GM12878 (cell line): ENCODE measurements at regions not wholly inside any gene's neighbourhood (a gene's known extent, or its start where the extent isn't known, plus 50 kb on each side); places are given as distances from the start of the nearest gene placed in this dataset.

Source experiments
- ATAC-seq: fragments of 200-7000 bp; cut with Tn5 transposase; 3 replicates; pipeline ENCODE4 v1.9.1; 2020; ENCODE audit warnings: mild to moderate bottlenecking, moderate library complexity
- BruUV-seq: library from RNA; stranded (reverse); fragments of 400-500 nt; replicated peaks from 2 replicates; lab custom pipeline; 2021; lab: Mats Ljungman, UMichigan
- CTCF ChIA-PET: fragments of 300-600 bp; sonication (Branson Sonifier 250); formaldehyde crosslinking; extraction: SDS; loops from one replicate; lab custom pipeline; 2021; ENCODE audit warnings: inconsistent platforms; lab: Yijun Ruan, JAX
- POLR2A ChIA-PET: fragments of 350-600 bp; formaldehyde crosslinking; extraction: SDS; loops from one replicate; lab custom pipeline; 2021; ENCODE audit warnings: inconsistent platforms; lab: Charles Lee
- RAD21 ChIA-PET: fragments of 300-600 bp; sonication (Branson Sonifier 250); formaldehyde crosslinking; loops from one replicate; lab custom pipeline; 2023; ENCODE audit warnings: antibody characterized with exemption; ENCODE audit not compliant: unreplicated experiment; lab: Charles Lee
- SMC1A ChIA-PET: fragments of 300-600 bp; sonication (Branson Sonifier 250); formaldehyde crosslinking; loops from one replicate; lab custom pipeline; 2023; ENCODE audit not compliant: unreplicated experiment, uncharacterized antibody; lab: Charles Lee
- DNase-seq: peaks from one replicate; pipeline ENCODE4 v3.0.0-alpha.2; 2011; ENCODE audit warnings: low read depth, low spot score
- FAIRE-seq: peaks from 3 replicates; lab custom pipeline; 2011; peaks lifted over from hg19 to GRCh38; lab: Jason Lieb, UNC
- H2AFZ ChIP-seq: 2 replicates; pipeline ENCODE4 v1.6.0; 2011; ENCODE audit warnings: low read depth, low read length, control low read depth; ENCODE audit not compliant: control insufficient read depth
- H3K27ac ChIP-seq: 2 replicates; pipeline ENCODE4 v1.5.1; 2011; ENCODE audit warnings: control low read depth; ENCODE audit not compliant: control insufficient read depth, insufficient read depth
- H3K27me3 ChIP-seq, 2 experiments: replicated peaks in 1 of 2; 2 replicates each; pipeline versions ENCODE4 v1.6.0 to v1.6.1; 2011; ENCODE audit warnings: low read length in 1 of 2; ENCODE audit not compliant: control insufficient read depth in 2 of 2, insufficient read depth in 2 of 2
- H3K36me3 ChIP-seq, 2 experiments: 2 replicates each; pipeline ENCODE4 v1.5.1; 2011; ENCODE audit warnings: low read length in 1 of 2; ENCODE audit not compliant: control insufficient read depth in 2 of 2, insufficient read depth in 2 of 2
- H3K4me1 ChIP-seq: 2 replicates; pipeline ENCODE4 v1.6.1; 2011; ENCODE audit warnings: mild to moderate bottlenecking, low read length, moderate library complexity, mixed read lengths; ENCODE audit not compliant: control insufficient read depth, insufficient read depth
- H3K4me2 ChIP-seq: 2 replicates; pipeline ENCODE4 v1.6.0; 2011; ENCODE audit warnings: control low read depth; ENCODE audit not compliant: control insufficient read depth, insufficient read depth
- H3K4me3 ChIP-seq: fragments of 200-600 bp; sonication (generic); 2 replicates; pipeline ENCODE4 v1.5.1; 2016
- H3K79me2 ChIP-seq: 2 replicates; pipeline ENCODE4 v1.6.0; 2011; ENCODE audit warnings: low read length; ENCODE audit not compliant: control insufficient read depth, insufficient read depth
- H3K9ac ChIP-seq: 2 replicates; pipeline ENCODE4 v1.8.0; 2011; ENCODE audit warnings: low read length, control low read depth, mixed read lengths; ENCODE audit not compliant: control insufficient read depth, insufficient read depth
- H3K9me3 ChIP-seq: replicated peaks from 3 replicates; pipeline ENCODE4 v1.5.1; 2011; ENCODE audit warnings: mild to moderate bottlenecking, low read length; ENCODE audit not compliant: control insufficient read depth, insufficient read depth
- H4K20me1 ChIP-seq: 2 replicates; pipeline ENCODE4 v1.6.0; 2011; ENCODE audit not compliant: control insufficient read depth, insufficient read depth
- ESRRA ChIP-seq: IDR thresholded peaks from 2 replicates; pipeline ENCODE4 v1.6.1; 2012; ENCODE audit warnings: mild to moderate bottlenecking, low read length, improper control_type of control experiment
- KDM1A ChIP-seq: fragments of 200-600 bp; sonication (generic); IDR thresholded peaks from 2 replicates; pipeline ENCODE4 v1.6.1; 2016; ENCODE audit warnings: borderline replicate concordance
- MTA2 ChIP-seq: fragments of 450-650 bp; IDR thresholded peaks from 2 replicates; pipeline ENCODE4 v1.6.1; 2016; ENCODE audit warnings: low read depth, mild to moderate bottlenecking, moderate library complexity
- SMARCA5 ChIP-seq: fragments of 450-650 bp; IDR thresholded peaks from 2 replicates; pipeline ENCODE4 v1.6.1; 2017; ENCODE audit warnings: mild to moderate bottlenecking
- TCF3 ChIP-seq: IDR thresholded peaks from 2 replicates; pipeline ENCODE4 v1.6.1; 2012; ENCODE audit warnings: low read depth, mild to moderate bottlenecking, low read length, borderline replicate concordance; ENCODE audit not compliant: insufficient read depth
- ZNF24 ChIP-seq: fragments of 450-650 bp; IDR thresholded peaks from 2 replicates; pipeline ENCODE4 v1.6.1; 2017; ENCODE audit warnings: antibody characterized with exemption, mild to moderate bottlenecking
- WGBS: methylation state at CpG from one replicate; pipeline ENCODE4 v1.1.6; 2016; ENCODE audit warnings: low lambda C conversion rate; ENCODE audit not compliant: insufficient replicate concordance, insufficient coverage; ENCODE audit errors: missing lambda C conversion rate; 5-methylcytosine and 5-hydroxymethylcytosine counted together
- in situ Hi-C: fragments of 300-500 bp; cut with MboI; formaldehyde crosslinking; loops from 9 replicates; pipeline ENCODE4 v1.14.3; 2018; ENCODE audit warnings: mixed read lengths
- intact Hi-C: fragments of 100-400 bp; cut with micrococcal nuclease; formaldehyde crosslinking; loops from one replicate; pipeline ENCODE4 v1.14.2; 2022; ENCODE audit not compliant: unreplicated experiment
- TF ChIP-seq, protein P1 (sequence below): IDR thresholded peaks from 2 replicates; pipeline ENCODE4 v1.6.1; 2012; ENCODE audit warnings: low read depth, low read length, improper control_type of control experiment
- TF ChIP-seq, protein P2 (sequence below): fragments of 450-650 bp; IDR thresholded peaks from 2 replicates; pipeline ENCODE4 v1.6.1; 2016; ENCODE audit warnings: mild to moderate bottlenecking

GRCh38 chr11:112320668-112321067 lies 60.0 kb upstream of the PLET1 start:
- RAD21 ChIA-PET = no interaction called here
- FAIRE-seq = no peak
- no peaks in the 10 kb centered on the region for H4K20me1 ChIP-seq

More at GRCh38 chr11:112320668-112321067, 60.0 kb upstream of the PLET1 start:
- SMC1A ChIA-PET = no interaction called here
- POLR2A ChIA-PET = no interaction called here
- BruUV-seq = no TSS peak
- Histone ChIP-seq H2AFZ (no peak overlapping the region), H3K4me3 (no peak overlapping the region), H3K27me3 (no peaks in the 10 kb centered on the region), H3K4me2 (no peak overlapping the region), H3K9ac (no peak overlapping the region), H3K36me3 (no peaks in the 10 kb centered on the region), H3K4me1 (no peaks in the 10 kb centered on the region), H3K9me3 (no peaks in the 10 kb centered on the region), H3K27ac (no peak overlapping the region), H3K79me2 (no peaks in the 10 kb centered on the region)
- in situ Hi-C loops (no loop called here), intact Hi-C loops (no loop called here)
- CTCF ChIA-PET = interaction anchor here (0.6 kb wide), 1 partner anchor 801 kb away, joined by 3 read pairs; no protein-coding TSS in a partner anchor
- TF ChIP-seq, protein P1, sequence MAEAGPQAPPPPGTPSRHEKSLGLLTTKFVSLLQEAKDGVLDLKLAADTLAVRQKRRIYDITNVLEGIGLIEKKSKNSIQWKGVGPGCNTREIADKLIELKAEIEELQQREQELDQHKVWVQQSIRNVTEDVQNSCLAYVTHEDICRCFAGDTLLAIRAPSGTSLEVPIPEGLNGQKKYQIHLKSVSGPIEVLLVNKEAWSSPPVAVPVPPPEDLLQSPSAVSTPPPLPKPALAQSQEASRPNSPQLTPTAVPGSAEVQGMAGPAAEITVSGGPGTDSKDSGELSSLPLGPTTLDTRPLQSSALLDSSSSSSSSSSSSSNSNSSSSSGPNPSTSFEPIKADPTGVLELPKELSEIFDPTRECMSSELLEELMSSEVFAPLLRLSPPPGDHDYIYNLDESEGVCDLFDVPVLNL = no peak
- no peak for TF ChIP-seq ESRRA
- no peak for TF ChIP-seq ZNF24
- no peak for TF ChIP-seq MTA2
- TF ChIP-seq, protein P2, sequence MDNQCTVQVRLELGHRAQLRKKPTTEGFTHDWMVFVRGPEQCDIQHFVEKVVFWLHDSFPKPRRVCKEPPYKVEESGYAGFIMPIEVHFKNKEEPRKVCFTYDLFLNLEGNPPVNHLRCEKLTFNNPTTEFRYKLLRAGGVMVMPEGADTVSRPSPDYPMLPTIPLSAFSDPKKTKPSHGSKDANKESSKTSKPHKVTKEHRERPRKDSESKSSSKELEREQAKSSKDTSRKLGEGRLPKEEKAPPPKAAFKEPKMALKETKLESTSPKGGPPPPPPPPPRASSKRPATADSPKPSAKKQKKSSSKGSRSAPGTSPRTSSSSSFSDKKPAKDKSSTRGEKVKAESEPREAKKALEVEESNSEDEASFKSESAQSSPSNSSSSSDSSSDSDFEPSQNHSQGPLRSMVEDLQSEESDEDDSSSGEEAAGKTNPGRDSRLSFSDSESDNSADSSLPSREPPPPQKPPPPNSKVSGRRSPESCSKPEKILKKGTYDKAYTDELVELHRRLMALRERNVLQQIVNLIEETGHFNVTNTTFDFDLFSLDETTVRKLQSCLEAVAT = no peak
- TF ChIP-seq KDM1A = no peak
- no peak for TF ChIP-seq SMARCA5
- no peak for TF ChIP-seq TCF3
- WGBS = 59% methylated on average over 5 of the region's 5 CpGs
- DNase-seq (no peak), ATAC-seq (no peak)
